ENCODE measurements at regions not wholly inside any gene's neighbourhood (a gene's known extent, or its start where the extent isn't known, plus 50 kb on each side); places are given as distances from the start of the nearest gene placed in this dataset.

DNA sequence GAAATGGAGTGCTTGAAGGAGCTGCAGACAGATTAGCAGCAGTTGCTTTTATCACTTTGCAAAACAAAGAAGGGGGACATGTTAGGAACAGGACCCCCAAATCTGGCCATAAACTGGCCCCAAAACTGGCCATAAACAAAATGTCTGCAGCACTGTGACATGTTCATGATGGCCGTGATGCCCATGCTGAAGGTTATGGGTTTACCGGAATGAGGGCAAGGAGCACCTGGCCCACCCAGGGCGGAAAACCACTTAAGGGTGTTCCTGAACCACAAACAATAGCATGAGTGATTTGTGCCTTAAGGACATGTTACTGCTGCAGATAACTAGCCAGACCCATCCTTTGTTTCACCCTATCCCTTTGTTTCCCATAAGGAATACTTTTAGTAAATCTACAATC is 79.6 kb upstream of the GC start:
- H3K4me2 ChIP-seq (ENCODE audit: insufficient read depth, insufficient read length, low read length): no peak overlapping the region
- H2BK12ac ChIP-seq (ENCODE audit: insufficient read length, low read depth, low read length): no peak overlapping the region
- no peak overlapping the region for H3K4ac ChIP-seq (ENCODE audit: low read depth, low read length)
- H3K27me3 Mint-ChIP-seq (ENCODE audit: low read depth): no peaks in the 10 kb centered on the region
- H2BK20ac ChIP-seq (ENCODE audit: low read depth, low read length, poor library complexity, severe bottlenecking): no peak overlapping the region
- no peak overlapping the region for H3K56ac ChIP-seq (ENCODE audit: insufficient read length, low read depth, low read length)
- no peak overlapping the region for H4K91ac ChIP-seq (ENCODE audit: insufficient read length, low read depth, low read length)
- no peaks in the 10 kb centered on the region for H3K4me1 ChIP-seq (ENCODE audit: insufficient read depth, low read length)
- H3K23me2 ChIP-seq (ENCODE audit: insufficient read length, low read depth, low read length, poor library complexity, severe bottlenecking): no peaks in the 10 kb centered on the region
- no peak overlapping the region for H4K5ac ChIP-seq (ENCODE audit: insufficient read length, low read depth, low read length)
- peaks cover 43% of the 10 kb centered on the region for H3K9me3 ChIP-seq (ENCODE audit: control insufficient read depth, low read depth, low read length)
- H3K14ac ChIP-seq (ENCODE audit: insufficient read depth, low read length): no peak overlapping the region
- no peaks in the 10 kb centered on the region for H3K79me2 ChIP-seq (ENCODE audit: insufficient read depth, low read length)
- H3K36me3 Mint-ChIP-seq (ENCODE audit: insufficient read depth in 1 of 3, low read depth in 3 of 3): peaks cover 44 to 82% (median 58%) of the 10 kb centered on the region in 3 experiments
- no peak overlapping the region for H2BK120ac ChIP-seq (ENCODE audit: low read depth, low read length, poor library complexity, severe bottlenecking)
- H3K9ac ChIP-seq (ENCODE audit: extremely low read depth, insufficient read length, low read length): no peak overlapping the region
- no peak overlapping the region for H3K4me3 Mint-ChIP-seq
- no peak overlapping the region for H3K27ac ChIP-seq (ENCODE audit: insufficient read length, low read depth, low read length)
- no peaks in the 10 kb centered on the region for H3K79me1 ChIP-seq (ENCODE audit: insufficient read depth, low read depth, low read length, poor library complexity, severe bottlenecking)
- TF ChIP-seq, protein P1, sequence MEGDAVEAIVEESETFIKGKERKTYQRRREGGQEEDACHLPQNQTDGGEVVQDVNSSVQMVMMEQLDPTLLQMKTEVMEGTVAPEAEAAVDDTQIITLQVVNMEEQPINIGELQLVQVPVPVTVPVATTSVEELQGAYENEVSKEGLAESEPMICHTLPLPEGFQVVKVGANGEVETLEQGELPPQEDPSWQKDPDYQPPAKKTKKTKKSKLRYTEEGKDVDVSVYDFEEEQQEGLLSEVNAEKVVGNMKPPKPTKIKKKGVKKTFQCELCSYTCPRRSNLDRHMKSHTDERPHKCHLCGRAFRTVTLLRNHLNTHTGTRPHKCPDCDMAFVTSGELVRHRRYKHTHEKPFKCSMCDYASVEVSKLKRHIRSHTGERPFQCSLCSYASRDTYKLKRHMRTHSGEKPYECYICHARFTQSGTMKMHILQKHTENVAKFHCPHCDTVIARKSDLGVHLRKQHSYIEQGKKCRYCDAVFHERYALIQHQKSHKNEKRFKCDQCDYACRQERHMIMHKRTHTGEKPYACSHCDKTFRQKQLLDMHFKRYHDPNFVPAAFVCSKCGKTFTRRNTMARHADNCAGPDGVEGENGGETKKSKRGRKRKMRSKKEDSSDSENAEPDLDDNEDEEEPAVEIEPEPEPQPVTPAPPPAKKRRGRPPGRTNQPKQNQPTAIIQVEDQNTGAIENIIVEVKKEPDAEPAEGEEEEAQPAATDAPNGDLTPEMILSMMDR (conservative IDR thresholded peaks at IDR 0.05): no peak
- WGBS (ENCODE audit: extremely low coverage, insufficient read length, low lambda C conversion rate): no CpG with 5 or more reads among the region's 3 CpGs
- no peak overlapping the region for H2BK15ac ChIP-seq (ENCODE audit: low read depth, low read length)
- no peak overlapping the region for H2AFZ ChIP-seq (ENCODE audit: low read length)
- no peaks in the 10 kb centered on the region for H3K27me3 ChIP-seq (ENCODE audit: insufficient read depth, low read length)
- no peak overlapping the region for H3K18ac ChIP-seq (ENCODE audit: insufficient read length, low read depth, low read length)
- H4K20me1 ChIP-seq (ENCODE audit: control insufficient read depth, insufficient read depth, insufficient read length): no peaks in the 10 kb centered on the region
- H4K8ac ChIP-seq (replicated peaks; ENCODE audit: insufficient read length, low read depth, low read length): no peak overlapping the region
- H2AK5ac ChIP-seq (ENCODE audit: insufficient read length, low read length): no peak overlapping the region
- no peak overlapping the region for H3T11ph ChIP-seq (ENCODE audit: low read length)
- DNase-seq: no peak
- peaks cover under 1 to 2% of the 10 kb centered on the region in 2 experiments for H3K4me1 Mint-ChIP-seq
- H2BK5ac ChIP-seq (ENCODE audit: insufficient read length, low read length): no peak overlapping the region
- no peak overlapping the region for H3K23ac ChIP-seq (ENCODE audit: insufficient read length, low read depth, low read length)
- peaks cover 67 to 70% of the 10 kb centered on the region in 2 experiments for H3K9me3 Mint-ChIP-seq
- H3K27ac Mint-ChIP-seq: no peak overlapping the region
